Activated CD8-positive, alpha-beta memory T cell treated with anti-CD3 and anti-CD28 coated beads, Interleukin-2, amount 50 U/mL, for 48 hours (primary cell): ENCODE measurements at regions not wholly inside any gene's neighbourhood (a gene's known extent, or its start where the extent isn't known, plus 50 kb on each side); places are given as distances from the start of the nearest gene placed in this dataset.

Experiments
- DNase-seq: peaks from one replicate; pipeline ENCODE4 v3.0.0-alpha.2; 2020

- DNase-seq = no peak
These were observed 423.1 kb downstream of the MAFB start for GRCh38 chr20:40265825-40266533.

DNA sequence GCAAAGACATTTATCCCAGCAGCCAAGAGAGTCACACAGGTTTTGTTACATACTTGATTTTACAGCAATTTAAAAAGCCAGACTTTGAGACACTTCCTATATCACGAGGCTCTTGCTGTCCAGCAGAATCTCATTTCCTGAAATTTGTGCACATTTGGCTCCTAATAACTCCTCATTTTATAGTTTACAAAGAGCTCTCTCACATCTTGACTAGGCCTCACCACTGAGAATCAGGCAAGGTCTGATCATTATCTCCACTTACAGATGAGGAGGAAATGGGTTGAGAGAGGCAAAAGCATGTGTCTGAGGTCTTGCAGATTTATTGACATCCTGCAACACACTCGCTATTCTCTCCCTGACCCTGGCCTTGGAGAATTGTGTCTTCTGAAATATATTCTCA, 426.8 kb downstream of the MAFB start:
- no peak for DNase-seq

- no peak for DNase-seq
These were observed 430.1 kb downstream of the MAFB start for GRCh38 chr20:40258931-40259330.

GRCh38 chr20:40257763-40258162, 431.3 kb downstream of the MAFB start:
- DNase-seq = no peak

- DNase-seq = no peak
These were observed 433.7 kb downstream of the MAFB start for GRCh38 chr20:40255365-40255764.

- DNase-seq = no peak
These were observed 434.8 kb downstream of the MAFB start for GRCh38 chr20:40254023-40254772.

DNA sequence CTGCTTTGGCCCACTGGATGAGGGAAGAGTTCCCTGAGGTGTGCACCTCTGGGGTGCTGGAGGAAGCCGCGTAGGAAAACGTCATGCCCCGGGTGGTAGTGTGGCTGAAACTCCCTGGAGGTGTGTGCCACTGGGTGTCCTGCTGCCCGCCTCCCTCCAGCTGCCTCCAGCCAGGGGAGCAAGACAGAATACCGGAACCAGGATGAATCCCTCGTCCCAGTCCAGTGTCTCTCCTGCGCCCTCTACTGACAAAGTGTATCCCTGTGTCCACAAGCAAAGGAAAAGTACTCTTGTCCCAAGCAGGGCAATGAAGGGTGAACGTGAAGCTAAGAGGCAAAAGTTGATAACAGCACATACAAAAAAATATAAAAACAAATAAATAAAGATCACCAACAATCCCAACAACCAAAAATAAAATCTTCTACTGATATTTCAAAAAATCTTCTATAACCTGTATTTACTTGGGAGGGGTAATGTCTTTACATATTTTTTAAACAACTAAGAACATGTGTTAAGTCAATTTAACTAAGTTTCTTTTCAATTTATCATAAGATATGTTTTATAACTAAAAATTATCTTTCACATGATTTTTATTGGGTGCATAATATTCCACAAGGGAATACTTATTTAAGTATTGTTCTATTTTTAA, 437.6 kb downstream of the MAFB start:
- no peak for DNase-seq

DNA sequence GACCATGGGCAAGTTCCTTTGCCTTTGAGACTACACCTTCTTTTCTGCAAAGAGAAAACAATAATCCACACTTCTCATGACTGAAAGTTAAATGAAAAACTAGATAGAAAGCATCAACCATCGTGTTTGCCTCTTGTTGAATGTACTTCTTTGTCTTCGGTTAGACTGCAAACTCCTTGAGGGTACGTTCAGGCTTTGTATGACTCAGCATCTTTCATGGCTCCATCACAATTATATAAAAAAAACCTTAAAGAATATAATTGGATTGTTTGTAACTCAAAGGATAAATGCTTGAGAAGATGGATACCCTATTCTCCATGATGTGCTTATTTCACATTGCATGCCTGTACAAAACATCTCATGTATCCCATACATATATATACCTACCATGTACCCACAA, 439.2 kb downstream of the MAFB start:
- DNase-seq = no peak

- no peak for DNase-seq
These were observed 443.2 kb downstream of the MAFB start for GRCh38 chr20:40245829-40246228.

DNA sequence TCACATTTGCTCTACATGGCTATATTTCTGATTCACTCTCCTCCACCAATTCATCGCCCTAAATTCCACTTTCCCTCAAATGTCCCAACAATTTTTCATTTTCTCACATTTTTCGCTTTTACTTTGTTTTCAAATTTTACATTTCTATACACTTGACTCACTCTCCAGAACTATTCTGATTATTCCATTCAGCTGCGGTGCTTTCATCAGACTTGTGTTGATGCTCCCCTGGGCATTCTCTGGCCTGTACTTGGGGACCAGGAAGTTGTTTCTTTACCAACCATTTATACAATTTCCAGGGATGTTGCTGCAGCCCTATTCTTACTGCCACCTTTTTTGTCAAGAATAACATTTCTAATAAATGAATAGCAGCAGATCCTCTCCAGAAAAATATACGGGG, 444.8 kb downstream of the MAFB start:
- DNase-seq = no peak

GRCh38 chr20:40241596-40242343, 447.3 kb downstream of the MAFB start:
- no peak for DNase-seq

GRCh38 chr20:40238511-40238910, 450.5 kb downstream of the MAFB start:
- DNase-seq = no peak

- DNase-seq = no peak
These were observed 454.4 kb downstream of the MAFB start for GRCh38 chr20:40234593-40234992.

- no peak for DNase-seq
These were observed 455.6 kb downstream of the MAFB start for GRCh38 chr20:40233406-40233805.

DNA sequence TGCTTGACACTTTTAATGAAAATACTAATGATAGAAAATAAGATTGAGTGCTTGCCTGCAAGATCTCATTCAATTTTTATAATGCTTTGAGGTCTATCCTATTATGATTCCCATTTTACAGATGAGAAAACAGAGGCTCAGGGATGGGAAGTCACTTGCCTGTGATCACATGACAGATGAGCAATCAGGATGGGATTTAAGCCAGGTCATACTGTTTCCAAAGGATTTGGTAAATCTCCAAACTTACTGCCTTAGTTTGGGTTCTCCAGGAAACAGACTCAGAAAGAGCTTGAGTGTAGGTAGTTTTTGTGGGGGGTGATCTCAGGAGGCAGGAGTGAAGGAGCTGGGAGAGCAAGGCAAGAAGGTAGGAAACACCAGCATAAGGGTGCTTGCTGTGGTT, 456.3 kb downstream of the MAFB start:
- no peak for DNase-seq

- no peak for DNase-seq
These were observed 456.8 kb downstream of the MAFB start for GRCh38 chr20:40232273-40232672.

DNA sequence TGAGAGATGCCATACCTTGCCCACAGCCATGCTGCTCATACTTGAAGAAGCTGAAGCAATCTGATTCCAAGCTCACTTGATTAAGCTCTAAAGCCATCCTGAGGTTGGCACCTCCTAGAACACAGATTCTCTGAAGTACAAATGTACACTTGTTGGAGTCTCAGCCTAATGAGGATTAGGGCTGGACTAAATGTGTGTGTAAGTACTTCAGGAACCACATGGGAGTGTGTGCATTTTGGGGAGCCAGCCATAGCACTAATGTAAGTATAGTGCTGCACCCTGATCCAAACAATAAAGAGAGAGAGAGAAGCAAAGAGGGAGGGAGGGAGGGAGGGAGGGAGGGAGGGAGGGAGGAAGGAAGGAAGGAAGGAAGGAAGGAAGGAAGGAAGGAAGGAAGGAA, 458.6 kb downstream of the MAFB start:
- no peak for DNase-seq

DNA sequence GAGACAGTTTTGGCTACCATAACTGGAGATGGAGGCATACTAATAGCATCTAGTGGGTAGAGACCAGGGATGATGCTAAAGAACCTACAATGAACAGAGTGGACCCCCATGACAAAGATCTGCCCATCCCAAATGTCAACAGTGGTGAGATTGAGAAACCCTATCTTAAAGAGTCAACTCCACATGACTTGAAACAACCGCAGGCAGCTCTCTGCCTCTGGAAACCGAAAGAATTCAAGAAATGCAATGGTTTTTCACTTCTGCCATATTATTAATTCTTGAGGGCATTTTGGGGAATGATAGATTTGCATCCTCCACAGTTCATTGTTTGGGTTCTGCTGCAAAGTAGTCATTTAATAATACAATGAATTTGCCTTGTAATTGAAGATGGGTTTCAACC, 463.4 kb downstream of the MAFB start:
- DNase-seq = no peak

- no peak for DNase-seq
These were observed 465.2 kb downstream of the MAFB start for GRCh38 chr20:40223810-40224209.

- no peak for DNase-seq
These were observed 470.1 kb downstream of the MAFB start for GRCh38 chr20:40218971-40219370.

GRCh38 chr20:40218316-40218969, 470.6 kb downstream of the MAFB start:
- no peak for DNase-seq

DNA sequence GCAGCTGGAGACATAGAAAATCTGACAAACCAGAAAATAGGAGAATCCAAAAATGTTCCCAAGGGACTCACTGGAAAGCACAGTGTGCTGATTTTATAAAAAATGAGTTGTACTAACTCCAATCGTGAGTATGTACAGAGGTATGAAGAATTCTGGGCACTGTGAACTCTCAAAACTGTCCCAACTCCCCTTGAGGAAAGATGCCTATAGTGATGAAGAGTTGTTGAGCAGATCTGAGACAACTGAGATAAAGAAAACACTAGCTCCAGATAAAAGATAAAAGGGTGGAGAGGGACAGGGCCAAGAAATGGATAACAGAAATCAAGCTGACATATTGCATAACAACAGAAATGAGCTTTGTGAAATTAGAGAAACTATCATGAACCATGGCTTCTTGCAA, 481.4 kb downstream of the MAFB start:
- no peak for DNase-seq

GRCh38 chr20:40205971-40206370, 483.1 kb downstream of the MAFB start:
- no peak for DNase-seq
